HG02588 (cell line): ENCODE measurements at regions not wholly inside any gene's neighbourhood (a gene's known extent, or its start where the extent isn't known, plus 50 kb on each side); places are given as distances from the start of the nearest gene placed in this dataset.

Source experiments
- ATAC-seq: cut with Tn5 transposase; IDR thresholded peaks from one replicate; pipeline ENCODE4 v1.9.1; 2021; ENCODE audit warnings: mild to moderate bottlenecking, moderate library complexity; ENCODE audit not compliant: unreplicated experiment

DNA sequence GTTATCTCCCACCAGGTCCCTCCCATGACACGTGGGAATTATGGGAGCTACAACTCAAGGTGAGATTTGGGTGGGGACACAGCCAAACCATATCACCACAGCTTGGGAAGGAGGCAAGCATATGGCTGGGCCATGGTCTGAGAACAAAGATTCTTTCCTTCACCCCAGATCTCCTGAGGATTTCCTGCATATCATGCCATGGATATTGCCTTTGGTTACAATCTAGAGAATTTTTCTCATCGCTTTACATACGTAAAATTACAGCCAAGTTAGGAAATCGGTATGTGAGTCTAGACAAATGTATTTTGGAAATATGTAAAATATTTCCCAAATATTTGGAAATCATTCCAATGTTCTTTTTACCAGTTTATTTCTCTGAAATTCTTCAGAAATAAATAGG is 398.3 kb downstream of the RFC3 start:
- ATAC-seq: no peak

DNA sequence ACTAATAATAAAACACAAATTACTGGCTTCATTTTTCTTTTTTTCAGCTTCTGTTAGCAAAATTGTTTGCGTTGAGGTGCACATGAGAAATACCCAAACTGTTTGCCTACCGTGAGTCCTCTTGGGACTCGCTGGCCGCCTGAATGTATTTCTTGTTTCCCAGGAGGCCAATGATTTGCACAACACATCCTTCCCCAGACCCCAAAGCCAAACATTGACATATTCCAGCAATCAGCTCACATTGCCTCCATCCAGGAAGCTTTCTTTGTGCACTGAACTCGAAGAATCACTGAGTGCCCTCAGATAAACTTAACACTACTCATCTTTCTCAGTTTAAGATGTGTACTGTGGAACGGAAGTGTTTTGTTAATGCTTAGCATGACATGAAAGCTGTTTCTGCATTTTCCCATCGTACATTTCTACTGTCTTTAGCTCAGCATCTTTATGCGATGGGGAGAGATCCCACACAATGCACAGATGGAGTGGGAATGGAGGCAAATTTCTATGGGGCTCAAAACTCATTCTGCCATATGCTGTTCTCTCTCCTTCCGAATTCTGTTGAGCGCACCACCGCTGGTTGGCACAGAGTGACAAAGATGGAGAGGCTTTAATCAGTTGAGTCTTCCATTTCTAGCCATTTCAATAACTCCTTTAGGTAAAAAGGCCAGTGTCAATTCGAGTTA is 399.5 kb downstream of the RFC3 start:
- no peak for ATAC-seq

DNA sequence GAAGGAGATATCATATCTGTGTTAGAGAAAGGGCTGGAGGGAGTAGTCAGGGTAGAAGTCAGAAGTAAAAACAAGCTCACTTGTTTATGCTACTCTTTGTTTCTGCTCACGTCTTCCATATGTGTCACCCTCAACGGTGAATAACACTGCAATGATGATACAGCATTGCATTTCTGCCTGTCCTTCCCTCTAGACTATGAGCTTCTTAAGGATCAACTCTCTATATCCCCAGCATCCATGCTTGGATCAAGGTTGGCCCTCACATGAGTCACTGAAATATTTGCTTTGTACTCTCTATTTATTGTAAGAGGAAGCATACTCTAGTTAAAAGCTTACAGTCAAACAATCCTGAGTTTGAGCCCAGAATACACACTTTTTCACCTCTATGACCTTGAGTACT is 406.0 kb downstream of the RFC3 start:
- no peak for ATAC-seq

DNA sequence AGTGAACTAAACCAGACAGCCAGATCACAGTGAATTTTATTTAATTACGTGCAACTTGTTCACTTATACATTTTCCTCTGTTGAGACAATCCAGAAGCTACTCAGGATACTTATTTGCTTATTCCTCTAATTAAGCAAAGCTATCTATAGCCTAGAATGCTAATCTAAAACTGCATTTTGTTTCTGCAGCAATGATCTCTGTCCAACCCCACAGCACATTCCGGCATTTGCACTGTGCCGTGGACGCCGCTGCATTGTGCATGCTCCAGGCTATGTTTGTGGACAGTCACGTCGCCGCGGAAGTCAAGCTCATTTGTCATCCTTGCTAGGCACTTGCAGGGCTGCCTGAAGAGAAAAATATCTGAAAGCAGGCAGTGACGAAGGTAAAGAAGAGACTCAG is 406.9 kb downstream of the RFC3 start:
- ATAC-seq: no peak

DNA sequence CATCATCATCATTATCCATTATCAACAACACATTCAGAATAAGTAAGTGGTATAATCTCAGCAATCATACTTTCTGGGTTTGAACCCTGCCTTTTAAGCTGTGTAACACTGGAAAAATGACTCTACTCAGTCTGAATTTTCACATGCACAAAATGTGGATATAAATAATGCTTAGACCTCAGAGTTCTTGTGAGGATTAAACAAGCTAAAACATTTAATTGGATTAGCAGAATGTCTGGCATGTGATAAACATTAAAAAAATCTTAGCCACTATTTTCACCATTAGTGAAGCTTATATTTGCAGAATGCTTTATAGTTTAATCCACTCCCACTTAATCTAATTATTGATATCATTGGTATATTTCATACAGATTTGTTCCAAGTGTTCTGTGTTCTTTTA is 412.3 kb downstream of the RFC3 start:
- no peak for ATAC-seq

DNA sequence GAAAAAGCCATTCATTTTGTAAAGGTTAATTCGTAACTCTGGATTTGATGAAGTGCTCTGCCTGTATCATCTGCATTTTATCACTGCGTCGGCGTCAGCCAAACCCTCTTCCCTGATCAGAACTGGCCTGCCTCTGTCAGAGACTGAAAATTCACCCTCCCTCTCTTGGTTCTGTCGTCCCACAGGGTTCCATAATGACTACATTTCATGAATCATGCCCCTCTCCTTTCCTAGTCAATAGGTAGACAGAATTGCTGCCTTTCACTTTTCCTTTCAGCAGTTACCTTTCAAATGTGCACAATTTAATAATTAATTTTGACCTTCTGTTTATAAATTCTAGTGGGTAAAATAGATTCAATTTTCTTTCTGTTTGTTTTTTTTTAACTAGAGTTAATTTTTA is 423.4 kb downstream of the RFC3 start:
- no peak for ATAC-seq

DNA sequence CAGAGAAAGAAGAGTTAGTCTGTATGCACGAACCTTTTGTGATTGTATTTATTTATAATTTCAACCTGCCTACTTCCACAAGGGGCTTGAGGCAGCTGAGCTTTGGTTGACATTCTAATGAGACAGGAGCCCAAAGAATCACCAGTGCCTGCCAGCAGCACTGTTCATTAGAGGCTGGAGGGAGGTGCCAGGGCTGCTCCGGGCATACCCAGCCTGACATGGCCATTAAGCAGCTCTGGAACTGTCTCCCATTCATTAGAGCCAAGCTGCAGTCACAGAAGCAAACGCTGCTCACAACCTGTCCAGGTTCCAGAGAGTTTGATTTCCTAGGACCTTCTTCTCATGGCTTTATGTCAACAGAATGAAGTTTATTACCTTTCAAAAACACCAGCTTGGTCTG is 425.5 kb downstream of the RFC3 start:
- ATAC-seq: no peak

DNA sequence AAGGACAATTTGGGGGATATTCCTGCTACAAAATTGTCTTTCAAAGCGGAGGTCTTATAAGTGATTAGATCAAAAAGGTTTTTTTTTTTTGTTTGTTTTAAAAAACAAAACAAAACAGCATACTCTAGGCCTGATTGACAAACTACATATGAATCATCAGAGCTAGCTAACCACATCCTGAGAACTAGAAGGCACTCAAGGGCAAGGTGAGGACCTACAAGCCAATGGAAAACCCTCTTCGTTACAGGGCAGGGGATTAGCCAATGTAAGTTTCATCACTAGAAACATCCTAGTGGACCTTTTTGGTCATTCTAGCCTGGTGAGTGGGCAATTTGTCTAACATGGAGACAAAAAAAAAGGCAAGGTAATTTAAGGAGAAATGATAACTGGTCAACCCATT is 428.6 kb downstream of the RFC3 start:
- no peak for ATAC-seq

DNA sequence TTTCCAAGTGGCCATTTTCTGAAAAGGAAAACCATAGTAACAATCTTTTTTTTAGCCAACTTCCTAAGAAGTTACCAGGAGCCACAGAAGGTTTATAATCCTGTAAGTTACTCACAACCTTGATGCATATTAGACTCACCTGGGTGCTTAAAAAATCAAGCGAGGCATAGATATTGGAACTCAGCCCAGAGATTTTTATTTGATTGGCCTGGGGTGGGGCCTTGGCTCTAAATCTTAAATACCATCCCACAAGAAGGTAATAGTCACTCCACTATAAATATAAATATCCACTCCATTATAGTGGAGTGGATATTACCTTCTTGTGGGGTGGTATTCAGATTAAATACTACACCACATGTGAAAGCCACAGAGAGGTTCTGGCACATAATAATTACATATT is 429.6 kb downstream of the RFC3 start:
- ATAC-seq: no peak

DNA sequence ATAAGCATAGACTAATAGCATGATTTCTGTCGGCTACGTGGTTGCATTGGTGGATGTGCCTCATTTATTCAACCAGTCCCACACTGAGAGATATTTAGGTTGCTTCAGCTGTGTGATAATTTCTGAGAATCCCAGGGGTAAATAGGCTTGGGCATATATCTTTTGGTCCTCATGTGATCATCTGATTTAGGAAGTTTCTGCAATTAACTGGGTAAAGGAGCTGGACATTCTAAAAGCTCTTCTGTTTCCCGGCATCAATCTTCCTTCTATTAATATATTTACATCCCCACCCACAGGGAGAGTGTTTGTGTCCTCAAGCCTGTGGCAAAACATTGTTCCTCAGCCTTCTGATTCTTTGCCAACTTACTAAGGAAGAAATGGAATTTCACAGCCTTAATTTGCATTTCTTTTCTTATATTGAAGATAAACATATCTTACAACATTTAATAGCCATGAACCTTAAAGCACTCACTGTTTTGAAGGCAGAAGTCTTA is 431.6 kb downstream of the RFC3 start:
- ATAC-seq: no peak

DNA sequence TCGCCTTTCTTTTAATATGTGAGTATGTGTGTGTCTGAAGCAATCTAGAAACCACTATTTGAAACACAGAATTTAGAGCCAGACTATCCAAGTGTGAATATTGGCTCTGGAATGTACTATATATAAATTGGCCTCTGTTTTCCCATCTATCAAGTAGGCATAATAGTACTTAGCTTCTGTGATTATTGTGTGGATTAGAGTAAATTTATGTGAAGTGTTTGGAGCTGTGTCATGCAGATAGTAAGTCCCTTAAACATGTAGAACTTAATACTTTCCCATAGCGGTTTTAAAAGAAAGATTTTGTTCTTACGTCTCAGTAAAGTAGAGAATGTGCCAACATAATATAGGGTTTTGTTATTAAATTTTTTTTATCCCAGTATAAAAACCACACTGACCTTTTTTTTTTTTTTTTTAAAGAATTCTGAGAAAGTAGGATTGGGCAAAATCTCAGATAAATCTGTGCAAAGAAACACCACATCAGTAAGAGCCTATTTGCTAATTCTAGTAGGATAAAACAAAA is 432.3 kb downstream of the RFC3 start:
- no peak for ATAC-seq

DNA sequence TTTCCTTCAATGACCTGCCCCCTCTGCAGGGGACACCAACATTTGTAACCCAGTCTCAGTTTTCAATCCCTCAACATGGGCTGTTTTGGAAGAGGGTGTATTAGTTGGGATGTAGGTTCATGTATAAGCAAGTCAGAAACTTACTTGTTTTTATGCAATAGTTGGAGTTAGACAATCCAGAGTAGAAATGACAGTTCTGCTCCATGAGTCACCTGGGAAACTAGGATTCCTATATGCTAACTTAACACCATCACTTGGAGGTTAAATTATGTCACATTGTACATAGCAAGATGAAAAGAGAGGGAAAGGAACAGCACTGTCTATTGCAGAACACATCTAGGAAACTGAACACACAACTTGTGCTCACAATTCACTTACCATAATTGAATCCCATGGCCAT is 436.4 kb downstream of the RFC3 start:
- ATAC-seq: no peak

DNA sequence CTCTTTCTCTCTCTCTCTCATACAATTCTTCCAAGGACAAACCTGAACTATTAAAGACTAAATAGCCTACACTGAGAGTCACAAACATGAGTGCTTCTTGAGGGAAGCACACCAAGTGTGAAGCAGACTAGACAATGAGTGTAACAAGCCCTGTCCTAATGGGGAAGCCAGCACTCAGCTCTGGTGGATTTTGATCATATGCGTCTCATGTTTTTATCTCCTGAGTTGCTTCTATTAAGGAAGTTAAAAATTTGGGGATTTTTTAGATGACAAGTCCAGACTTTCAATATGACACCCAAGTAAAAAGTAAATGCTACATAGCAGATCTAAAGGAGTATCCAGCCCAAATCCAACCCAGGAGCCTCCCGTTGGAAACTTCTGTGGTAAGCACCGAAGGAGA is 437.8 kb downstream of the RFC3 start:
- ATAC-seq: no peak

DNA sequence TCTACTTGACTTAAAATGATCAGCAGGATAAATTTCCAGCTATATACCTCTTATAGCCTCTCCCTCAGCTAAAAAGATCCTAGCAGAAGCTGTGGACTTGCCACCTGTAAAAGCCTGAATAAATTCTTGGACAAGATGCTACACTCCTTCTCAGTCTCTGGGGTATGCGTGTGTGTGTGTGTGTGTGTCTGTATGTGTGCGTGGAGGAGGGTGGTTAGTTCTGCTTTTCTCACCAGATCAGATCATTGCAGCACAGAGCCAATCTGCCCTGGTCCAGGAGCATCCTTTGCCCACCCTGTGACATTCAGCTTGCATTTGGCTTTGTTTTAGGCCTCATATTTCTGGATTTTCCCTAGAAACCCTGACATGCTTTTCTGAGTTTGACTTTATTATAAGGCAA is 438.3 kb downstream of the RFC3 start:
- ATAC-seq: no peak

DNA sequence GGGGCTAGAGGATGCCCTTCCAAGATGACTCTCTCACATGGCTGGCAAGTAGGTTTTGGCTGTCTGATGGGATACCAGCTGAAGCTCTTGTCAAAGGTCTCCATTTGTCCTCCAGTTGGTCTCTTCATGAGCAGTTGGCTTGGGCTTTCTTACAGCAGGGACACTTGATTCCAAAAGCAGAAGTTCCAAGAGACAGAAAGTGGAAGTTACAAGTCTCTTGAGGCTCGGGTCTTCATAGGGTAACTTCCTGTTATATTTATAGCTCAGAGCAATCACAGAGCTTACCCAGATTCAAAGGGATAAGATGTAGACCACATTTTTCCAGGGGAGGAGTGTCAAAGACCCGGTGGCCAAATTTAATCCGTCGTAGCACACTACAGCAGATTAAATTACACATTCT is 440.0 kb downstream of the RFC3 start:
- no peak for ATAC-seq

DNA sequence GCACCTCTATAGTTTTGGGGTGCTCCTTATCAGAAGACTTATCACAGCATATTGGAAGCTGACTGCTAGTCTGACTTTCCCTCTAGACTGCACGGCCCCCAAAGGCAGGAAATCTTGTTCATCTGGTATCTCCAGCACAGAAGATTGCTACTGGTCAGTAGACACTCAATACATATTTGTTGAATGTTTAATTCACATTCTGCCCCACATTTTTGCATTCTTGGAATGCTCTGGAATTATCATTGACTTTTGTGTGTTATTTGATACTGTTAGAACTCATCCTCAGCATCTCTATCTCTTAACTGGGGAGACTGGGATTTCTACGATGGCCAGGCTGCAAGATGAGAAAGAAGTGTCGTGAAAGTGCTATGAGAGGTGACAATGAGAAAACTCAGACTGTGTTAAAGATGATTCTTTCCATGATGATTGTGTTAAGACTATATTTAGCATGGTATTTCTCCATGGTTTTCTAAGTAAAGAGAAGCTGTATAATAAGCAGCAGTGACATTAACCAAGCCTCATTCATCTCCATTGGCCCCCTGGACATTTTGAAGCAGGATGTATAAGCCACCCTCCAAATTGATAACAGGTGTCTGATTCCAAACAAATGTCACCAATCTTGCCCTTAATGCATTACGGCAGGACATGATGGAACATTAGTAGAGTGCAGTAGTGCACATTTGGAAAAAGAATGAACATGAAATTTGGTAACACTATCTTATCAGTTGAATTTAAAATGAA is 440.9 kb downstream of the RFC3 start:
- ATAC-seq: no peak

DNA sequence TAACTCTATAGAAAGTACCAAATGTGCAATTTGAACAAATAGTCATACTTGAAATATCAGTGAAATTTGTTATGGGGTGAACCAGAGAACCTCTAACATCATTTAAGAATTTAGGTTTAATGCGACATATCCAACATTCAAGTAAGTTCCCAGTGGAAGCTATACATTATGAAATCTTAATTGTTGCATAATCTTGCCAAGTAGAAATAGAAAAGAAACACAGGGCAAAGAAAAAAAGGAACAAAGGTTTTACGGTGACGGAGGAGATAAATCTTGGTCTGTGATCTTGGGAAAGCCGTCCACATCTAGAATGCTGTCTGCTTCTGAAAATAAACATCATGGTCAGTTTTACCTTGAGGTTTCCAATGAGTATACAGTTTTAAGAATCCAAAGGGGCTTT is 445.7 kb downstream of the RFC3 start:
- ATAC-seq: no peak

DNA sequence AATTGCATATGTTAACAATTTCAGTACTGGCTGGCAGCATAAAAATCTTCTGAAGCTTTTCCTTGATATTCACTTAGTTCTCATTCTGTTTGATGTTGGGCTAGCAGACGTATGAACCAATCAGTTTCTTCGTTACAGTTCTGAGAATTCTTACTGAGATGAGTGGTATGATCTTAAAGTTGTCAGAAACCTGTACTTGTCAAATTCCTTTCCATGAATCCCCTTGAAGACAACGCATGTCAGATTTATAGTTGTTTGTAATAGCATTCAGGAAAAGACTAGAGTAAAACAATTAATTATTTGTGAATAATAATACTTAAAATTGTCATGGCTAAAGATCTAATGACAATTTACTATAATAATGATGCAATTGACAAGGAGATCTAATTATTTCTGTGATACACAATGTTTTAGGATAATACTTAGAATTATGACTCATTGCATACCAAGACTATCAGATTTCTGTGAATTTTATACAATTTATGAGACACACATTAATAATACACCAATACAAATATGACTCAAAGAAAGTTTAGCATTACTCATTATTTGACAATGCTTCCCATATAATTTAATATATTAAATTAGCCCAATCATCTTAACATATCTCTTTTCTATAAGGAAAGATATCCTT is 447.2 kb downstream of the RFC3 start:
- no peak for ATAC-seq

DNA sequence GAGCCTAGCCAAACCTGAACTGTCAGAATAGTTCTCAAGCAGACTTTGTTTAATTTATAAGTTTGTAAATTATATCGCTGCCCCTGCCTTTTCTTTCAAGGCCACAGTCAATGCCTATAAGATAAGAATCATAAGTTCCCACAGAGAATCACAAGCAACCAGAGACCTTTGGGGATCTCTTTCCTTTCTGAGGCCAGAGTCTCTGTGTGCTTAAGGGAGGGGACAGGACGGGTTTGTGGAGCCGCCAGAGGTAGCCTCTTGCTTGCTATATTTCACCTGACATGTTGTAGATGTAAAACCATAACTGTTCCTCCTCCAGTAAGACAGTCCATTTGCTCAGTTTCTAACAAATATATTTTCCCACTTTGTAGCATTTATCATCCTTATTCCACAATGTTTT is 458.8 kb downstream of the RFC3 start:
- ATAC-seq: no peak

DNA sequence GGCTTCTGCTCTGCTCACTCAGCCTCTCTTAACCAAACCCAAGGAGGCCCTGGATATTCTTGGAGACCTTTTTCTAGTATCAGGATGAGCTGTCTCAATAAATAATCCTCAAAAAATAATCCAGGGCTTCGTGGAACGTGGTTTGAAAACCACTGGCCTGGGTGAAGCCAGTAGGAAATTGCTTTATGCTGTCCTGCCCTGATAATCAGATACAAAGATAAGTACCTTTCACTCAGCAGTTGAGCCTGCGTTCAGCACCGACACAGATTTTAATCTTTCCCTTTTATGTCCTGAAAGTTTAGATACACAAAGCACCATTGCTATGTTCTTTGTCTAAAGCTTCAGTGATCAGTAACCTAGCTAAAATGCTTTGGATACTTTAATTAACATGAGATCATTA is 460.0 kb downstream of the RFC3 start:
- no peak for ATAC-seq

DNA sequence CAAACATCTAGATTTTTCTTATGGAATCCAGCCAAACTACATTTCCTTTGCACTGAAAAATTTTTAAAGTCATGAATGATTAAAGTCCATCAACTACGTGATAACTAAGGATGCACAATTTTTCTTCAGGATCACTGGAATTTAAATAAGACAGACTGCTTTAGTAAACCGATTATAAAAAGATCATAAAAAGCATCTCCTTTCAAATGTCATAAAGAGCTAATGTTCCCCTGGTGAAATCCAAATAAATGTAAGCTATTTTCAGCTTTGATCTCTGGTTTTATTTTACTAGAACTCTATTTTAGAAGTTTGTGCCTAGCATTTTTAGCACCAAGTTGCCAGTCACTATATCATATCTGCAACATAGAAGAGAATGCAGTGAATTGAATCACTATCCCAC is 460.8 kb downstream of the RFC3 start:
- no peak for ATAC-seq

DNA sequence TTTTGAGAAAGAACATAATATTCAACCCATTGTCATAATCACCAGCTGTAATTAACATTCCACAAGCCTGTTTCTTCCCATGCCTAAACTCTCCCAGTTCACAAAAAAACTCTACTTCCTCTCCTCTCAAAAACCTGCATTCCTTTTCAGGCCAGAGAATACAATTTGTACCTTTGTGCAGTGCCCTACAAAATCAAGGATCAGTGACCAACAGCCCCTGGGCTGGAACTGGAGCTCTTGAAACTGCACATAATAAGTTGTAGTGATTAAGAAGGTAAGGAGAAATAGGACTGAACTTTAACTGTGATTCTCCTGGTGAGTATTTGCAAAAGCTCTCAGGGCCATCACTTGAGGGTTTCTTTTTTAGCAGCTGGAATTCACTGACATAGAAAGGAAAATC is 472.7 kb downstream of the RFC3 start:
- no peak for ATAC-seq
